Panc1 (cell line): ENCODE measurements at regions not wholly inside any gene's neighbourhood (a gene's known extent, or its start where the extent isn't known, plus 50 kb on each side); places are given as distances from the start of the nearest gene placed in this dataset.

ENCODE experiments used
- ATAC-seq: fragments of 200-7000 bp; cut with Tn5 transposase; 2 replicates; pipeline ENCODE4 v1.9.1; 2020; ENCODE audit warnings: mild to moderate bottlenecking, moderate library complexity
- BruUV-seq: library from RNA; stranded (reverse); fragments of 400-500 nt; replicated peaks from 2 replicates; lab custom pipeline; 2021; lab: Mats Ljungman, UMichigan
- CTCF ChIA-PET: fragments of 300-600 bp; sonication (Branson Sonifier 250); formaldehyde crosslinking; loops from one replicate; lab custom pipeline; 2022; ENCODE audit warnings: antibody characterized with exemption; lab: Charles Lee
- POLR2A ChIA-PET: fragments of 300-600 bp; sonication (Branson Sonifier 250); formaldehyde crosslinking; loops from one replicate; lab custom pipeline; 2022; ENCODE audit warnings: antibody characterized with exemption; lab: Charles Lee
- DNase-seq: peaks from one replicate; pipeline ENCODE4 v3.0.0-alpha.2; 2010; ENCODE audit warnings: low read depth, low spot score
- H3K27ac ChIP-seq: 2 replicates; pipeline ENCODE4 v1.5.1; 2011; ENCODE audit warnings: mild to moderate bottlenecking, low read length, inconsistent platforms
- H3K27me3 ChIP-seq: fragments of 200-500 bp; sonication (Bioruptor generic); 2 replicates; pipeline ENCODE4 v1.6.0; 2014; ENCODE audit warnings: low read length, inconsistent platforms; ENCODE audit not compliant: control insufficient read depth, insufficient read depth
- H3K36me3 ChIP-seq: fragments of 200-500 bp; sonication (Bioruptor generic); 2 replicates; pipeline ENCODE4 v1.5.1; 2014; ENCODE audit warnings: inconsistent platforms, mild to moderate bottlenecking, low read length, moderate library complexity; ENCODE audit not compliant: control insufficient read depth, insufficient read depth
- H3K4me1 ChIP-seq: 2 replicates; pipeline ENCODE4 v1.5.1; 2011; ENCODE audit warnings: inconsistent platforms, mild to moderate bottlenecking, low read length, moderate library complexity; ENCODE audit not compliant: control insufficient read depth, insufficient read depth
- H3K4me3 ChIP-seq, 2 experiments: 2 replicates each; pipeline ENCODE4 v1.5.1; 2011 to 2012; ENCODE audit warnings: low read depth in 2 of 2, low read length in 2 of 2, mild to moderate bottlenecking in 2 of 2, inconsistent platforms in 1 of 2, moderate library complexity in 1 of 2
- H3K9me3 ChIP-seq: fragments of 200-500 bp; sonication (Bioruptor generic); 2 replicates; pipeline ENCODE4 v1.5.1; 2014; ENCODE audit warnings: low read depth, mild to moderate bottlenecking, inconsistent platforms, low read length, moderate library complexity; ENCODE audit not compliant: control insufficient read depth, insufficient read depth
- POLR2AphosphoS5 ChIP-seq: IDR thresholded peaks from 2 replicates; pipeline ENCODE4 v1.6.1; 2012; ENCODE audit warnings: mild to moderate bottlenecking, low read depth, low read length, moderate library complexity
- SIN3A ChIP-seq: IDR thresholded peaks from 2 replicates; pipeline ENCODE4 v1.6.1; 2012; ENCODE audit warnings: low read depth, mild to moderate bottlenecking, low read length, moderate library complexity, borderline replicate concordance; ENCODE audit not compliant: insufficient read depth
- TCF7L2 ChIP-seq: IDR thresholded peaks from 2 replicates; pipeline ENCODE4 v1.6.1; 2011; ENCODE audit warnings: mild to moderate bottlenecking, low read depth, low read length, inconsistent platforms
- in situ Hi-C: cut with HindIII; loops from 2 replicates; pipeline ENCODE4 v1.10.0; 2016; ENCODE audit warnings: low sequenced_read_pairs, low pct_unique_long_range_greater_than_20kb
- intact Hi-C: fragments of 100-400 bp; cut with micrococcal nuclease; formaldehyde crosslinking; loops from one replicate; pipeline ENCODE4 v1.10.0; 2022; ENCODE audit not compliant: unreplicated experiment
- TF ChIP-seq, protein P1 (sequence below): fragments of 450-650 bp; IDR thresholded peaks from 2 replicates; pipeline ENCODE4 v1.5.1; 2017; ENCODE audit warnings: mild to moderate bottlenecking
- TF ChIP-seq, protein P2 (sequence below), 2 experiments: IDR thresholded peaks; 2 replicates each; pipeline ENCODE4 v1.6.1; 2011 to 2012; ENCODE audit warnings: low read depth in 2 of 2, control low read depth in 1 of 2, low read length in 1 of 2, mild to moderate bottlenecking in 1 of 2, moderate library complexity in 1 of 2; ENCODE audit not compliant: insufficient read depth in 1 of 2

DNA sequence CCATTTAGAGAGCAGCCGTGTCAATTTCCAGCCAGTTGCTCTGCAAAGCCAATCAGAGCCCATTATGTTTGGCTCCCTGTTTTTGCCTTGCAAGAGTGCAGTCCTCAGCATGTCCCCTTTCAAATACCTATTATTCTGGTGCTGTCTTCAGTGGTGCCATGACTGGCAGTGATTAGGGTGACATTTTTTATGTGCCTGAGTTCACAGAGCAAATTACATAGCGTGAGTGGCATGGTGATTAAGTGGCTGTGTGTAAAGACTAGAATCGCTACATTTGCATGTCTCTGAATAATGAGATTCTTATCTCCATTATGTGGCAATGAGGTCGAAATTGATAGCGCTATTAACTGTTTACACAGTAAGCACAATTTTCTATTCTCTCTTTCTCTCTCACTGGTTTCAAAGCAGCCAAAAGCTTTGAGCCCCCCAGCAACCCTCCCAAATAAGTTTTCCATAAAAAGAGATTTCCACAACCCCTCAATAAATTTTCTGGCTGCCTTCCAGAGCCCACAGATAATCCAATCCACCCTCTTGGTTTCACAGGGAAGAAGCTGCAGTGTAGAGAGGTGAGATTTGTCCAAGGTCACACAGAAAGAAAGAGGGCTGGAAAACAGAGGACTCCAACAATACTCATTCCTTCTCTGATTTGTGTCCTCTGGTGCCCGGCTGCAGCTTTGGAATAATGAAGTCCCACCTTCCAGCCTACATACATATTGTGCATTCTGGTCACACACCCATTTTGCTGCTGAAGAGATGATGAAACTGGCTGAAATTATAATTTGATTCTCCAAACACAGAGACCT lies 58.8 kb upstream of the NUDT4 start:
- BruUV-seq: no TSS peak
- intact Hi-C loops: no loop called here
- ChIA-PET POLR2A (interaction anchor here (0.7 kb wide), 1 partner anchor 155 kb away, joined by 3 read pairs; no protein-coding TSS in a partner anchor), CTCF (no interaction called here)
- Histone ChIP-seq H3K4me3 (no peak overlapping the region), H3K36me3 (no peaks in the 10 kb centered on the region), H3K9me3 (no peaks in the 10 kb centered on the region), H3K27ac (no peak overlapping the region), H3K27me3 (no peaks in the 10 kb centered on the region), H3K4me1 (peaks cover 11% of the 10 kb centered on the region)
- ATAC-seq (no peak), DNase-seq (no peak)
- in situ Hi-C loops: no loop called here
- TF ChIP-seq SIN3A: no peak
- TF ChIP-seq POLR2AphosphoS5: no peak
- TF ChIP-seq, protein P1, sequence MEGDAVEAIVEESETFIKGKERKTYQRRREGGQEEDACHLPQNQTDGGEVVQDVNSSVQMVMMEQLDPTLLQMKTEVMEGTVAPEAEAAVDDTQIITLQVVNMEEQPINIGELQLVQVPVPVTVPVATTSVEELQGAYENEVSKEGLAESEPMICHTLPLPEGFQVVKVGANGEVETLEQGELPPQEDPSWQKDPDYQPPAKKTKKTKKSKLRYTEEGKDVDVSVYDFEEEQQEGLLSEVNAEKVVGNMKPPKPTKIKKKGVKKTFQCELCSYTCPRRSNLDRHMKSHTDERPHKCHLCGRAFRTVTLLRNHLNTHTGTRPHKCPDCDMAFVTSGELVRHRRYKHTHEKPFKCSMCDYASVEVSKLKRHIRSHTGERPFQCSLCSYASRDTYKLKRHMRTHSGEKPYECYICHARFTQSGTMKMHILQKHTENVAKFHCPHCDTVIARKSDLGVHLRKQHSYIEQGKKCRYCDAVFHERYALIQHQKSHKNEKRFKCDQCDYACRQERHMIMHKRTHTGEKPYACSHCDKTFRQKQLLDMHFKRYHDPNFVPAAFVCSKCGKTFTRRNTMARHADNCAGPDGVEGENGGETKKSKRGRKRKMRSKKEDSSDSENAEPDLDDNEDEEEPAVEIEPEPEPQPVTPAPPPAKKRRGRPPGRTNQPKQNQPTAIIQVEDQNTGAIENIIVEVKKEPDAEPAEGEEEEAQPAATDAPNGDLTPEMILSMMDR: no peak
- TF ChIP-seq, protein P2, sequence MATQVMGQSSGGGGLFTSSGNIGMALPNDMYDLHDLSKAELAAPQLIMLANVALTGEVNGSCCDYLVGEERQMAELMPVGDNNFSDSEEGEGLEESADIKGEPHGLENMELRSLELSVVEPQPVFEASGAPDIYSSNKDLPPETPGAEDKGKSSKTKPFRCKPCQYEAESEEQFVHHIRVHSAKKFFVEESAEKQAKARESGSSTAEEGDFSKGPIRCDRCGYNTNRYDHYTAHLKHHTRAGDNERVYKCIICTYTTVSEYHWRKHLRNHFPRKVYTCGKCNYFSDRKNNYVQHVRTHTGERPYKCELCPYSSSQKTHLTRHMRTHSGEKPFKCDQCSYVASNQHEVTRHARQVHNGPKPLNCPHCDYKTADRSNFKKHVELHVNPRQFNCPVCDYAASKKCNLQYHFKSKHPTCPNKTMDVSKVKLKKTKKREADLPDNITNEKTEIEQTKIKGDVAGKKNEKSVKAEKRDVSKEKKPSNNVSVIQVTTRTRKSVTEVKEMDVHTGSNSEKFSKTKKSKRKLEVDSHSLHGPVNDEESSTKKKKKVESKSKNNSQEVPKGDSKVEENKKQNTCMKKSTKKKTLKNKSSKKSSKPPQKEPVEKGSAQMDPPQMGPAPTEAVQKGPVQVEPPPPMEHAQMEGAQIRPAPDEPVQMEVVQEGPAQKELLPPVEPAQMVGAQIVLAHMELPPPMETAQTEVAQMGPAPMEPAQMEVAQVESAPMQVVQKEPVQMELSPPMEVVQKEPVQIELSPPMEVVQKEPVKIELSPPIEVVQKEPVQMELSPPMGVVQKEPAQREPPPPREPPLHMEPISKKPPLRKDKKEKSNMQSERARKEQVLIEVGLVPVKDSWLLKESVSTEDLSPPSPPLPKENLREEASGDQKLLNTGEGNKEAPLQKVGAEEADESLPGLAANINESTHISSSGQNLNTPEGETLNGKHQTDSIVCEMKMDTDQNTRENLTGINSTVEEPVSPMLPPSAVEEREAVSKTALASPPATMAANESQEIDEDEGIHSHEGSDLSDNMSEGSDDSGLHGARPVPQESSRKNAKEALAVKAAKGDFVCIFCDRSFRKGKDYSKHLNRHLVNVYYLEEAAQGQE (IDR thresholded peaks at IDR 0.05; ENCODE audit: insufficient read depth in 1 of 2, low read depth in 2 of 2, low read length in 1 of 2): no peak
- no peak for TF ChIP-seq TCF7L2

DNA sequence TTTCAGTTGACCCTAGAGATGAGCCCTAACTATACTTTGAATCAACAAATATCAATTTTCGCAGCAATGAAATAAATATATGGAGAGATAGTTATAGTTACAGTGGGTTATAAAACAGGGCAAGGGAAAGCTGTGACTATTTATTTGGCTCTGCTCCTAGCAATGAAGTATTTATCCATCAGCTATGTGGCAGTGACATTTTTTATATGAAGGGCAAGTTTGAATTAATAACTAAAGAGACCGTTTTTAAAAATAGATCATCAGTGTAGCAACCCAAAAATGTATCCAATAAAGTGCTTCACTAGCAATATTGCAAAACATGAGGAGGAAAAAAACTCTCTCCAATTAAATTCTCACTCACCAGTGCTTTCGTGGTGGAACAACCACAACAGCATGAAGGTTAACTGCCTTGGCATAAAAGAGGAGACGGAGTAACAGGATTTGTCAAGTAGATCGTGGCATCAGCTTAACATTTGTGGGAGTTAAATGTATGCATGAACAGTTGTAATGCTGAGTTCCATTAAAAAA lies 58.1 kb upstream of the NUDT4 start:
- TF ChIP-seq, protein P2 (IDR thresholded peaks at IDR 0.05; ENCODE audit: insufficient read depth in 1 of 2, low read depth in 2 of 2, low read length in 1 of 2): no peak
- TF ChIP-seq TCF7L2 (no peak), POLR2AphosphoS5 (no peak), SIN3A (no peak)
- TF ChIP-seq, protein P1: no peak
- BruUV-seq: no TSS peak
- ChIA-PET CTCF (no interaction called here), POLR2A (interaction anchor here (0.7 kb wide), 1 partner anchor 155 kb away, joined by 3 read pairs; no protein-coding TSS in a partner anchor)
- H3K4me1 ChIP-seq: peaks cover 7% of the 10 kb centered on the region; the same call in 1 of the 2 replicates
- no peaks in the 10 kb centered on the region for H3K36me3 ChIP-seq
- in situ Hi-C loops (no loop called here), intact Hi-C loops (no loop called here)
- no peaks in the 10 kb centered on the region for H3K9me3 ChIP-seq
- H3K4me3 ChIP-seq: no peak overlapping the region
- no peak for DNase-seq
- H3K27ac ChIP-seq: no peak overlapping the region
- no peaks in the 10 kb centered on the region for H3K27me3 ChIP-seq
- no peak for ATAC-seq
